HG03103 (cell line): ENCODE measurements at regions not wholly inside any gene's neighbourhood (a gene's known extent, or its start where the extent isn't known, plus 50 kb on each side); places are given as distances from the start of the nearest gene placed in this dataset.
"Not testable (repeated sequence)": the region's sequence is repeated elsewhere in the genome, so short reads cannot be mapped to it uniquely, and the experiment has no call there.

ENCODE experiments used
- ATAC-seq: cut with Tn5 transposase; IDR thresholded peaks from one replicate; pipeline ENCODE4 v1.9.1; 2021; ENCODE audit warnings: low read depth; ENCODE audit not compliant: unreplicated experiment

- no peak for ATAC-seq
Observed at GRCh38 chr1:164064501-164064900, 494.5 kb upstream of the PBX1 start.

GRCh38 chr1:164071288-164071687 lies 487.7 kb upstream of the PBX1 start:
- ATAC-seq, result no peak

- ATAC-seq, result no peak
Observed at GRCh38 chr1:164086832-164087231, 472.2 kb upstream of the PBX1 start.

GRCh38 chr1:164087906-164088453 lies 471.0 kb upstream of the PBX1 start:
- ATAC-seq, result no peak

GRCh38 chr1:164092603-164093353 lies 466.2 kb upstream of the PBX1 start:
- ATAC-seq, result no peak

GRCh38 chr1:164093543-164093942 lies 465.4 kb upstream of the PBX1 start:
- no peak for ATAC-seq

GRCh38 chr1:164101802-164102201 lies 457.2 kb upstream of the PBX1 start:
- no peak for ATAC-seq

- ATAC-seq, result no peak
Observed at GRCh38 chr1:164131949-164132348, 427.0 kb upstream of the PBX1 start.

GRCh38 chr1:164137273-164137925 lies 421.6 kb upstream of the PBX1 start:
- ATAC-seq, result no peak

- no peak for ATAC-seq
Observed at GRCh38 chr1:164141797-164142196, 417.2 kb upstream of the PBX1 start.

- ATAC-seq, result no peak
Observed at GRCh38 chr1:164154622-164155021, 404.4 kb upstream of the PBX1 start.

- ATAC-seq, result no peak
Observed at GRCh38 chr1:164155347-164155746, 403.6 kb upstream of the PBX1 start.

- no peak for ATAC-seq
Observed at GRCh38 chr1:164163289-164163849, 395.6 kb upstream of the PBX1 start.

GRCh38 chr1:164165466-164165865 lies 393.5 kb upstream of the PBX1 start:
- no peak for ATAC-seq

- ATAC-seq, result not testable (repeated sequence)
Observed at GRCh38 chr1:164166454-164166853, 392.5 kb upstream of the PBX1 start.

GRCh38 chr1:164177118-164177517 lies 381.9 kb upstream of the PBX1 start:
- ATAC-seq, result no peak

- ATAC-seq, result no peak
Observed at GRCh38 chr1:164180824-164181223, 378.2 kb upstream of the PBX1 start.

- ATAC-seq, result no peak
Observed at GRCh38 chr1:164183854-164184635, 374.9 kb upstream of the PBX1 start.

GRCh38 chr1:164186881-164187280 lies 372.1 kb upstream of the PBX1 start:
- no peak for ATAC-seq

GRCh38 chr1:164188497-164188896 lies 370.5 kb upstream of the PBX1 start:
- no peak for ATAC-seq

- no peak for ATAC-seq
Observed at GRCh38 chr1:164191191-164191590, 367.8 kb upstream of the PBX1 start.
